ENCODE measurements at regions not wholly inside any gene's neighbourhood (a gene's known extent, or its start where the extent isn't known, plus 50 kb on each side); places are given as distances from the start of the nearest gene placed in this dataset.

DNA sequence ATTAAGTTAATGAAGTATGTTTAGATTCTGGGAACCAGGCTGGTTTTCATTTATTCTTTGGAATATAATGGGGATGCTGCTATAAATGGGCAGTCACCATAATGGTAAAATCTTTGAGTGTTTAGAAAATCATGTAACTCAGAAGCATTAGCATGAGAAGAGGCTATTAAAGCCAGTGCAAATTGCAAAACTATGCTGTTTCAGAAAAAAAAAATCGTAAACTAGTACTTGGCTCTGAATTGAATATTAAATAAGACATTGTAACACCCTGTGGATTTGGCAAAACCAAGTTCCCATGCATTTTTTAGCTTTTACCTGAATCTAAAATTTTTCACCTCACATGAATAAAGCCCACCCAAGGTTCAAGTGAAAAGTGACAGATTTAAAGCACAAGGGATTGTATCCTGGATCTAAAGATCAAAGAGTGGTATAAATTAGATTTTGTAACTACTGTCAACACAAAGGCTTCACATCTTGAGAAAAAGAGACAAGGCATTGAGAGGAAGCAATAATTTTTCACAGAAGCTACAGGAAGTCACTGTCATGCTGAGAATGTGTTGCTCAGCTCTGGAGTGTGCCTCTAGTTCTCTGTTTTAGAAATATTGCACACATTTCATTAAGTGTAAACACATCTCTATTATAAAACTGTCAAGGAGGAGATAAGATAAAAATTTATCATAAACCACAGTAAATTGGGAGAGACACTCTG, 142.2 kb downstream of the ABCA8 start:
- Histone ChIP-seq H3K18ac (ENCODE audit: low read length) (no peak overlapping the region), H3K4me3 (ENCODE audit: low read depth, low read length) (no peak overlapping the region), H3K9ac (ENCODE audit: low read length) (no peak overlapping the region), H4K12ac (ENCODE audit: low read depth, low read length) (no peak overlapping the region), H3K27ac (ENCODE audit: low read depth, low read length) (no peak overlapping the region), H4K8ac (ENCODE audit: low read depth, low read length) (no peak overlapping the region), H2BK120ac (ENCODE audit: insufficient read depth, low read length, poor library complexity) (no peak overlapping the region), H3K27me3 (ENCODE audit: insufficient read depth, low read length) (no peaks in the 10 kb centered on the region), H3K9me3 (ENCODE audit: insufficient read depth, low read depth, low read length) (no peaks in the 10 kb centered on the region), H2AFZ (ENCODE audit: insufficient read depth, low read length, poor library complexity) (no peak overlapping the region), H3K4ac (ENCODE audit: low read depth, low read length) (no peak overlapping the region), H4K91ac (ENCODE audit: low read depth, low read length) (no peak overlapping the region), H3K4me2 (ENCODE audit: low read length) (no peak overlapping the region), H3K4me1 (ENCODE audit: control insufficient read depth in 1 of 2, insufficient read depth in 2 of 2, low read length in 2 of 2) (no peaks in the 10 kb centered on the region), H2AK5ac (ENCODE audit: low read length) (no peak overlapping the region), H3K36me3 (ENCODE audit: control insufficient read depth in 1 of 2, insufficient read depth in 2 of 2, low read length in 2 of 2) (no peaks in the 10 kb centered on the region), H2BK12ac (ENCODE audit: low read length) (no peak overlapping the region), H2BK5ac (ENCODE audit: low read depth, low read length, poor library complexity) (no peak overlapping the region), H3K79me1 (ENCODE audit: low read length) (no peaks in the 10 kb centered on the region), H3K23ac (ENCODE audit: low read length) (no peak overlapping the region), H3K79me2 (ENCODE audit: control insufficient read depth, insufficient read depth, low read length, poor library complexity) (no peaks in the 10 kb centered on the region), H3K14ac (ENCODE audit: low read length) (no peak overlapping the region)
- WGBS (ENCODE audit: extremely low coverage, insufficient coverage, insufficient read length), result no CpG with 5 or more reads among the region's 1 CpG
- no peak for DNase-seq

DNA sequence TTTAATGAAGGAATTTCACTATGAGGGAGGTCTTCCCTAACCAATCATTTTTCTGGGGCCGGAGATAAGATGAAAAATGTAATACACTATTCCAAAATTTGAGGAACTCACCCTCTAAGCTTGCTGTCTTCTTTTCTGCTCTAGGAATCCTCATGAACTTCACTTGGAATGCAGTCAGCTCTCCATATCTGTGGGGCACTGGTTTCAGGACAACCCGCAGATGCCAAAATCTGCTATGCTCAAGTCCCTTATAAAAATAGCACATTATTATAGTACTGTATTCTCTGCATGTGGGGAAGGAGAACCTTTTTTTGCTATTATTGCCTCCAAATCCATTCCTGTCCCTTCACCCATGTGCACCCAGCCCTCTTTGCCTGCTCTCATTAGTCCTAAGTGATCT, 146.0 kb downstream of the ABCA8 start:
- Histone ChIP-seq H2BK120ac (ENCODE audit: insufficient read depth, low read length, poor library complexity) (no peak overlapping the region), H3K9me3 (ENCODE audit: insufficient read depth, low read depth, low read length) (peaks cover 2% of the 10 kb centered on the region), H3K27ac (ENCODE audit: low read depth, low read length) (no peak overlapping the region), H3K18ac (ENCODE audit: low read length) (no peak overlapping the region), H4K8ac (ENCODE audit: low read depth, low read length) (no peak overlapping the region), H2AK5ac (ENCODE audit: low read length) (no peak overlapping the region), H3K4me3 (ENCODE audit: low read depth, low read length) (no peak overlapping the region), H3K4ac (ENCODE audit: low read depth, low read length) (no peak overlapping the region), H3K4me1 (ENCODE audit: control insufficient read depth in 1 of 2, insufficient read depth in 2 of 2, low read length in 2 of 2) (no peaks in the 10 kb centered on the region), H3K9ac (ENCODE audit: low read length) (no peak overlapping the region), H4K91ac (ENCODE audit: low read depth, low read length) (no peak overlapping the region), H3K36me3 (ENCODE audit: control insufficient read depth in 1 of 2, insufficient read depth in 2 of 2, low read length in 2 of 2) (no peaks in the 10 kb centered on the region), H2AFZ (ENCODE audit: insufficient read depth, low read length, poor library complexity) (no peak overlapping the region), H3K27me3 (ENCODE audit: insufficient read depth, low read length) (no peaks in the 10 kb centered on the region), H4K12ac (ENCODE audit: low read depth, low read length) (no peak overlapping the region), H3K14ac (ENCODE audit: low read length) (no peak overlapping the region), H3K4me2 (ENCODE audit: low read length) (no peak overlapping the region), H3K23ac (ENCODE audit: low read length) (no peak overlapping the region), H3K79me1 (ENCODE audit: low read length) (no peaks in the 10 kb centered on the region), H2BK12ac (ENCODE audit: low read length) (no peak overlapping the region), H2BK5ac (ENCODE audit: low read depth, low read length, poor library complexity) (no peak overlapping the region), H3K79me2 (ENCODE audit: control insufficient read depth, insufficient read depth, low read length, poor library complexity) (no peaks in the 10 kb centered on the region)
- WGBS (ENCODE audit: extremely low coverage, insufficient coverage, insufficient read length), result no CpG with 5 or more reads among the region's 2 CpGs
- no peak for DNase-seq

DNA sequence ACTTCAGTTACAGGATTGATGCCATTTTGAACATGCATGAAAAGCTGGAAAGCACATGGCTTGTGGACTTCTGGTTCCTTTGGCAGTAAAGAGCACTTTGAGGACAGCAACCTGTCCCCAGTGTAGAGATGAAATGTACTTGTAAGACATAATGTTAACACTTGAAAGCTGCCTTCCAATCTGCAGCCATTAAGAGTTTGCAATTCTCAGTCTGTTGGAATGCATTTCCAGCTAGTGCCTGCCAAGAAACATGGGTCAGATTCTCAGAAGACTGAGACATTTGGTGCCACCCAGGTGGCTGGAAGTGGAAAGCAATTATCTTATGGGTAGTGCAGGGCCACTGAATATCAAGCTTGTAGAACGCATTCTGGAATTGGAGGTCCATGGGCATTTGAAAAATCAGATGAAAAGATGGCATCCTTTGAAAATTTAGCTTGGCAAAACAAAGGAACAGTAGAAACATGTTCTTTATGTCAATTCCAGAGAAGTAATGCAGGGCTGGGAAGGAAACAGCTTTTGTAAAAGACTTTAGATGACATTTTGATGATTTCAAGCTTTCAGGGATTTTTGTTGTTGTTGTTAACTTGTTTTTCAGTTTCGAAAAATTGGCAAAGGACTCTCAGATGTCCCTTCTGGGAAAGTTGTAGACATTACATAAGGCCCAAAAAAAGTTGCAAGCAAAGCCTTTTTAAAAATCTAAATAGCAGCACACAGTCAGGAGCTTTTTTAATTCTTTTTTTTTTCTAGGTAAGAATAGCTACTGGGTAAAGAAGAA, 147.0 kb downstream of the ABCA8 start:
- no peak overlapping the region for H2AFZ ChIP-seq (ENCODE audit: insufficient read depth, low read length, poor library complexity)
- no peak overlapping the region for H3K9ac ChIP-seq (ENCODE audit: low read length)
- H3K27ac ChIP-seq (ENCODE audit: low read depth, low read length), result no peak overlapping the region
- no peak overlapping the region for H3K18ac ChIP-seq (ENCODE audit: low read length)
- no peak overlapping the region for H3K4me3 ChIP-seq (ENCODE audit: low read depth, low read length)
- no peak overlapping the region for H2BK12ac ChIP-seq (ENCODE audit: low read length)
- no peak overlapping the region for H3K4me2 ChIP-seq (ENCODE audit: low read length)
- H3K79me1 ChIP-seq (ENCODE audit: low read length), result no peaks in the 10 kb centered on the region
- no peak overlapping the region for H4K91ac ChIP-seq (ENCODE audit: low read depth, low read length)
- H3K27me3 ChIP-seq (ENCODE audit: insufficient read depth, low read length), result no peaks in the 10 kb centered on the region
- H3K23ac ChIP-seq (ENCODE audit: low read length), result no peak overlapping the region
- no peak overlapping the region for H2BK5ac ChIP-seq (ENCODE audit: low read depth, low read length, poor library complexity)
- H3K79me2 ChIP-seq (ENCODE audit: control insufficient read depth, insufficient read depth, low read length, poor library complexity), result no peaks in the 10 kb centered on the region
- no peaks in the 10 kb centered on the region for H3K4me1 ChIP-seq (ENCODE audit: control insufficient read depth in 1 of 2, insufficient read depth in 2 of 2, low read length in 2 of 2)
- no peak overlapping the region for H4K8ac ChIP-seq (ENCODE audit: low read depth, low read length)
- no peak overlapping the region for H4K12ac ChIP-seq (ENCODE audit: low read depth, low read length)
- no peak overlapping the region for H2BK120ac ChIP-seq (ENCODE audit: insufficient read depth, low read length, poor library complexity)
- H3K36me3 ChIP-seq (ENCODE audit: control insufficient read depth in 1 of 2, insufficient read depth in 2 of 2, low read length in 2 of 2), result no peaks in the 10 kb centered on the region
- H3K14ac ChIP-seq (ENCODE audit: low read length), result no peak overlapping the region
- WGBS (ENCODE audit: extremely low coverage, insufficient coverage, insufficient read length), result no CpG with 5 or more reads among the region's 2 CpGs
- peaks cover 2% of the 10 kb centered on the region for H3K9me3 ChIP-seq (ENCODE audit: insufficient read depth, low read depth, low read length)
- no peak overlapping the region for H2AK5ac ChIP-seq (ENCODE audit: low read length)
- H3K4ac ChIP-seq (ENCODE audit: low read depth, low read length), result no peak overlapping the region
- no peak for DNase-seq

DNA sequence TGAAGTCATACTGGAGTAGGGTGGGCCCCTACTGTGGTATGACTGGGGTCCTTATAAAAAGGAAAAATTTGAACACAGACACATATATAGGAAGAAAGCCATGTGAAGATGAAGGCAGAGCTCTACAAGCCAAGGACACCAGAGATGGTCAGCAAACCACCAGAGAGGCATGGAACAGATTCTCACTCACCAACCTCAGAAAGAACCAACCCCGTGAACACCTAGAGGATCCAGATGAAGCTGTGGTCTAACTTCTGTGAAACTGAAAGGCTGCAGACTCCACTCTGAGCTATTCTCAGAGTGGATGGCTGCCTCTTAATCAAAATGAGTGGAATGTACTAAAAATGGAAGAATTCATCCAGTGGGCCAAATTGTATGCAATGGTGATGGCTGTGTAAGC, 149.6 kb downstream of the ABCA8 start:
- H4K12ac ChIP-seq (ENCODE audit: low read depth, low read length), result no peak overlapping the region
- H2BK5ac ChIP-seq (ENCODE audit: low read depth, low read length, poor library complexity), result no peak overlapping the region
- H4K8ac ChIP-seq (ENCODE audit: low read depth, low read length), result no peak overlapping the region
- H3K4ac ChIP-seq (ENCODE audit: low read depth, low read length), result no peak overlapping the region
- no peak overlapping the region for H3K4me3 ChIP-seq (ENCODE audit: low read depth, low read length)
- no peaks in the 10 kb centered on the region for H3K27me3 ChIP-seq (ENCODE audit: insufficient read depth, low read length)
- no CpG with 5 or more reads among the region's 1 CpG for WGBS (ENCODE audit: extremely low coverage, insufficient coverage, insufficient read length)
- no peaks in the 10 kb centered on the region for H3K4me1 ChIP-seq (ENCODE audit: control insufficient read depth in 1 of 2, insufficient read depth in 2 of 2, low read length in 2 of 2)
- no peak overlapping the region for H2BK120ac ChIP-seq (ENCODE audit: insufficient read depth, low read length, poor library complexity)
- H4K91ac ChIP-seq (ENCODE audit: low read depth, low read length), result no peak overlapping the region
- H3K79me2 ChIP-seq (ENCODE audit: control insufficient read depth, insufficient read depth, low read length, poor library complexity), result no peaks in the 10 kb centered on the region
- no peak overlapping the region for H3K9ac ChIP-seq (ENCODE audit: low read length)
- no peak overlapping the region for H3K14ac ChIP-seq (ENCODE audit: low read length)
- H3K23ac ChIP-seq (ENCODE audit: low read length), result no peak overlapping the region
- no peak overlapping the region for H3K27ac ChIP-seq (ENCODE audit: low read depth, low read length)
- no peak overlapping the region for H2AFZ ChIP-seq (ENCODE audit: insufficient read depth, low read length, poor library complexity)
- no peak for DNase-seq
- no peaks in the 10 kb centered on the region for H3K36me3 ChIP-seq (ENCODE audit: control insufficient read depth in 1 of 2, insufficient read depth in 2 of 2, low read length in 2 of 2)
- no peak overlapping the region for H2BK12ac ChIP-seq (ENCODE audit: low read length)
- no peaks in the 10 kb centered on the region for H3K79me1 ChIP-seq (ENCODE audit: low read length)
- H2AK5ac ChIP-seq (ENCODE audit: low read length), result no peak overlapping the region
- H3K18ac ChIP-seq (ENCODE audit: low read length), result no peak overlapping the region
- H3K9me3 ChIP-seq (ENCODE audit: insufficient read depth, low read depth, low read length), result peaks cover 2% of the 10 kb centered on the region
- no peak overlapping the region for H3K4me2 ChIP-seq (ENCODE audit: low read length)
